Caco-2 (cell line): ENCODE measurements at regions not wholly inside any gene's neighbourhood (a gene's known extent, or its start where the extent isn't known, plus 50 kb on each side); places are given as distances from the start of the nearest gene placed in this dataset.

Source experiments
- BruUV-seq: library from RNA; stranded (reverse); fragments of 400-500 nt; replicated peaks from 2 replicates; lab custom pipeline; 2021; lab: Mats Ljungman, UMichigan
- CTCF ChIA-PET: fragments of 300-600 bp; sonication (Branson Sonifier 250); formaldehyde crosslinking; loops from one replicate; lab custom pipeline; 2022; ENCODE audit warnings: antibody characterized with exemption; lab: Charles Lee
- POLR2A ChIA-PET: fragments of 300-600 bp; sonication (Branson Sonifier 250); formaldehyde crosslinking; loops from one replicate; lab custom pipeline; 2022; ENCODE audit warnings: antibody characterized with exemption; lab: Charles Lee
- DNase-seq, 2 experiments: peaks; one replicate each; pipeline versions ENCODE4 v3.0.0 to v3.0.0-alpha.2; 2020 to 2022
- H3K27me3 ChIP-seq: replicated peaks from 2 replicates; pipeline ENCODE4 v1.6.0; 2011; ENCODE audit warnings: low read length; ENCODE audit not compliant: control insufficient read depth, insufficient read depth
- H3K36me3 ChIP-seq: 2 replicates; pipeline ENCODE4 v1.5.1; 2011; ENCODE audit warnings: low read length; ENCODE audit not compliant: control insufficient read depth, insufficient read depth
- H3K4me1 ChIP-seq: fragments of 250-450 bp; sonication (Bioruptor Pico); 2 replicates; pipeline ENCODE4 v1.5.1; 2020; ENCODE audit warnings: mild to moderate bottlenecking
- H3K4me3 ChIP-seq: 2 replicates; pipeline ENCODE4 v1.5.1; 2011; ENCODE audit warnings: low read depth, mild to moderate bottlenecking, control low read depth, low read length
- H3K9me3 ChIP-seq: fragments of 250-450 bp; sonication (Bioruptor Pico); 2 replicates; pipeline ENCODE4 v1.5.1; 2020; ENCODE audit warnings: mild to moderate bottlenecking, moderate library complexity
- H3K27ac Mint-ChIP-seq: one replicate; pipeline ENCODE4 v1.8.0; 2022; ENCODE audit warnings: mixed read lengths; ENCODE audit not compliant: unreplicated experiment
- H3K27me3 Mint-ChIP-seq: one replicate; pipeline ENCODE4 v1.8.0; 2022; ENCODE audit warnings: mixed read lengths; ENCODE audit not compliant: insufficient read depth, unreplicated experiment
- H3K36me3 Mint-ChIP-seq: one replicate; pipeline ENCODE4 v1.8.0; 2022; ENCODE audit warnings: mild to moderate bottlenecking, mixed read lengths; ENCODE audit not compliant: insufficient read depth, unreplicated experiment
- H3K4me1 Mint-ChIP-seq: one replicate; pipeline ENCODE4 v1.8.0; 2022; ENCODE audit warnings: low read depth, mixed read lengths; ENCODE audit not compliant: unreplicated experiment
- H3K4me3 Mint-ChIP-seq: one replicate; pipeline ENCODE4 v1.8.0; 2022; ENCODE audit warnings: mild to moderate bottlenecking, moderate library complexity, mixed read lengths; ENCODE audit not compliant: unreplicated experiment
- H3K9me3 Mint-ChIP-seq: one replicate; pipeline ENCODE4 v1.8.0; 2022; ENCODE audit warnings: mixed read lengths; ENCODE audit not compliant: unreplicated experiment
- intact Hi-C: fragments of 100-400 bp; cut with micrococcal nuclease; formaldehyde crosslinking; loops from one replicate; pipeline ENCODE4 v1.10.0; 2022; ENCODE audit not compliant: unreplicated experiment
- TF ChIP-seq, protein P1 (sequence below), 2 experiments: fragments of 200-600 bp in 1 of 2; IDR thresholded peaks; 1 replicate in 1 of 2; 2 replicates in 1 of 2; pipeline versions ENCODE4 v1.5.1 to v1.8.0; 2011 to 2022; ENCODE audit warnings: antibody characterized with exemption in 1 of 2, control low read depth in 1 of 2, inconsistent platforms in 1 of 2, low read depth in 1 of 2, low read length in 1 of 2, mild to moderate bottlenecking in 1 of 2, moderate library complexity in 1 of 2; ENCODE audit not compliant: insufficient read depth in 1 of 2, severe bottlenecking in 1 of 2, unreplicated experiment in 1 of 2

DNA sequence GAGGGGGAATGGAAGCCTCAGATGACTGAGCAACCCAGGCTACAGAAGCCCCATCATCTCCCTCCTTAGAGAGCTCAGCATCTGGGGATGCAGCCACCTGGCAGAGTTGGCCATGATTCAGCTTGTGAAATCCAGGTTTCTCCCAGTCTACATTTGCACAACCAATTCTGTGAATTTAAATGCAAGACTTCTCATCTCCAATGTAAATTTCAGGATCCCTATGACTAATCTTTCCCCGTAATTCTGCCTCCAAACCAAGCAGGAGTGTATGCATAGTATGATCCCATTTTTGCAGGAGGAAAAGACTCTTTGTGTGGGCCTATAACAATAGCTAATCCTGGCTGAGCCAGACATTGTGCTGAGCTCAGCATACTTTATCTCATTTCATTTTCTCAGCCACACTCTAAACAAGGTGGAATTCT lies 59.6 kb upstream of the IL17B start:
- BruUV-seq: no TSS peak

DNA sequence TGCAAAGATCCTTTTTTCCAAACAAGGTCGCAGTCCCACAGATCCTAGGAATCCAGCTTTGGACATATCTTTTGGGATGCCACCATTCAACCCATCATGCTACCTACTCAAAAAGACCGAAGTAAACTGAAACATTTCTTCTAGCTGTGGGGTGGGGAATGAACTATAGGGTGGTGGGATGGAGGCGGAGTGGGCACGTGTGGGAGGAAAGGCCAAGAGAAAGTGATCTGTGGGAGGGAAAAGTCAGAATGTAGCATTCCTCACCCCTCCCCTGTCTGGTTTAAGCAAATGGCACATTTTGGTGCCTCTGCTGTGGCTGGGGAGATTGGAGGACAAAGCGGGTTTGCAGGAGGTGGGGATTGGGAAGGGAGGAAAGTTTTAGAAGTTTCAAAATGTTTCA lies 59.2 kb upstream of the IL17B start:
- no peaks in the 10 kb centered on the region for H3K9me3 Mint-ChIP-seq
- Histone ChIP-seq H3K4me1 (peaks cover 7% of the 10 kb centered on the region), H3K4me3 (no peak overlapping the region), H3K27me3 (no peaks in the 10 kb centered on the region), H3K36me3 (no peaks in the 10 kb centered on the region), H3K9me3 (no peaks in the 10 kb centered on the region)
- H3K36me3 Mint-ChIP-seq: no peaks in the 10 kb centered on the region
- TF ChIP-seq, protein P1, sequence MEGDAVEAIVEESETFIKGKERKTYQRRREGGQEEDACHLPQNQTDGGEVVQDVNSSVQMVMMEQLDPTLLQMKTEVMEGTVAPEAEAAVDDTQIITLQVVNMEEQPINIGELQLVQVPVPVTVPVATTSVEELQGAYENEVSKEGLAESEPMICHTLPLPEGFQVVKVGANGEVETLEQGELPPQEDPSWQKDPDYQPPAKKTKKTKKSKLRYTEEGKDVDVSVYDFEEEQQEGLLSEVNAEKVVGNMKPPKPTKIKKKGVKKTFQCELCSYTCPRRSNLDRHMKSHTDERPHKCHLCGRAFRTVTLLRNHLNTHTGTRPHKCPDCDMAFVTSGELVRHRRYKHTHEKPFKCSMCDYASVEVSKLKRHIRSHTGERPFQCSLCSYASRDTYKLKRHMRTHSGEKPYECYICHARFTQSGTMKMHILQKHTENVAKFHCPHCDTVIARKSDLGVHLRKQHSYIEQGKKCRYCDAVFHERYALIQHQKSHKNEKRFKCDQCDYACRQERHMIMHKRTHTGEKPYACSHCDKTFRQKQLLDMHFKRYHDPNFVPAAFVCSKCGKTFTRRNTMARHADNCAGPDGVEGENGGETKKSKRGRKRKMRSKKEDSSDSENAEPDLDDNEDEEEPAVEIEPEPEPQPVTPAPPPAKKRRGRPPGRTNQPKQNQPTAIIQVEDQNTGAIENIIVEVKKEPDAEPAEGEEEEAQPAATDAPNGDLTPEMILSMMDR (IDR thresholded peaks at IDR 0.05; ENCODE audit: insufficient read depth in 1 of 2, low read depth in 1 of 2, low read length in 1 of 2, severe bottlenecking in 1 of 2, unreplicated experiment in 1 of 2): no peak
- H3K4me3 Mint-ChIP-seq: no peak overlapping the region
- no peaks in the 10 kb centered on the region for H3K27me3 Mint-ChIP-seq
- H3K4me1 Mint-ChIP-seq: peaks cover 17% of the 10 kb centered on the region
- POLR2A ChIA-PET: no interaction called here
- no TSS peak for BruUV-seq
- no peak overlapping the region for H3K27ac Mint-ChIP-seq
- intact Hi-C loops: no loop called here
- DNase-seq: no peak
- CTCF ChIA-PET: interaction anchor here (1.0 kb wide), 1 partner anchor 28 kb away, joined by 3 read pairs; no protein-coding TSS in a partner anchor

More for the DNA sequence above, 59.6 kb upstream of the IL17B start:
- ChIA-PET POLR2A (no interaction called here), CTCF (interaction anchor here (1.0 kb wide), 1 partner anchor 29 kb away, joined by 3 read pairs; no protein-coding TSS in a partner anchor)
- DNase-seq: no peak
- TF ChIP-seq, protein P1 (IDR thresholded peaks at IDR 0.05; ENCODE audit: insufficient read depth in 1 of 2, low read depth in 1 of 2, low read length in 1 of 2, severe bottlenecking in 1 of 2, unreplicated experiment in 1 of 2): no peak
- H3K4me3 ChIP-seq: no peak overlapping the region
- intact Hi-C loops: no loop called here
- Mint-ChIP-seq H3K4me1 (peaks cover 20% of the 10 kb centered on the region), H3K27me3 (no peaks in the 10 kb centered on the region), H3K4me3 (no peak overlapping the region), H3K36me3 (no peaks in the 10 kb centered on the region), H3K9me3 (no peaks in the 10 kb centered on the region), H3K27ac (no peak overlapping the region)
- H3K9me3 ChIP-seq: no peaks in the 10 kb centered on the region
- H3K27me3 ChIP-seq: no peaks in the 10 kb centered on the region
- H3K36me3 ChIP-seq: no peaks in the 10 kb centered on the region
- H3K4me1 ChIP-seq: peaks cover 7% of the 10 kb centered on the region

DNA sequence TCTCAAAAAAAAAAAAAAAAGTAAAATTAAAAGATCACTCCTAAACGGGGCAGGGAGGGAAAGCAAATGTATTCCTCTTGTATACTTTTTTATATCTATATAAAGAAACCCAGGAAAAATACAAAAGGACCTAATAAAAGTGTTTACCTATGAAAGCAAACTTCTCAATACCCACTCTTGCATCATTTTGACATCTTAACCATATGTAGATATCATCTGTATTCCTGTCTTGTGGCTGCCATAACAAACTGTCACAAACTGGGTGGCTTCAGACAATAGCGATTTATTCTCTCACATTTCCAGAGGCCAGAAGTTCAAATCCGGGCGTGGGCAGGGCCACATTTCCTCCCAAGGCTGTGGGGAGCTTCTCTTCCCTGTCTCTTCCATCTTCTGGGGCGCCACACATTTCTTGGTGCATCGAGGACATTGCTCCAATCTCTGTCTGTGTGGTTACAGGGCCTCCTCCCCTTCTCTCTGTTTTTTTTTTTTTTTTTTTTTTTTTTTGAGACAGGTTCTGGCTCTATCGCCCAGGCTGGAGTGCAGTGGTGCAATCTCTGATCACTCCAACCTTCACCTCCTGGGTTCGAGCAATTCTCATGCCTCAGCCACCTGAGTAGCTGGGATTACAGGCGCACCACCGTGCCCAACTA lies 58.4 kb upstream of the IL17B start:
- H3K4me3 Mint-ChIP-seq: no peak overlapping the region
- H3K27ac Mint-ChIP-seq: no peak overlapping the region
- Histone ChIP-seq H3K27me3 (no peaks in the 10 kb centered on the region), H3K4me1 (no peaks in the 10 kb centered on the region), H3K36me3 (no peaks in the 10 kb centered on the region), H3K9me3 (no peaks in the 10 kb centered on the region), H3K4me3 (no peak overlapping the region)
- no peaks in the 10 kb centered on the region for H3K36me3 Mint-ChIP-seq
- CTCF ChIA-PET: interaction anchor here (0.7 kb wide), 1 partner anchor 33 kb away, joined by 3 read pairs; no protein-coding TSS in a partner anchor
- POLR2A ChIA-PET: no interaction called here
- no TSS peak for BruUV-seq
- H3K4me1 Mint-ChIP-seq: peaks cover 12% of the 10 kb centered on the region
- DNase-seq: no peak
- TF ChIP-seq, protein P1 (IDR thresholded peaks at IDR 0.05; ENCODE audit: insufficient read depth in 1 of 2, low read depth in 1 of 2, low read length in 1 of 2, severe bottlenecking in 1 of 2, unreplicated experiment in 1 of 2): no peak
- no peaks in the 10 kb centered on the region for H3K9me3 Mint-ChIP-seq
- no peaks in the 10 kb centered on the region for H3K27me3 Mint-ChIP-seq
- intact Hi-C loops: no loop called here
